Immature natural killer cell (primary cell): ENCODE measurements at regions not wholly inside any gene's neighbourhood (a gene's known extent, or its start where the extent isn't known, plus 50 kb on each side); places are given as distances from the start of the nearest gene placed in this dataset.
"Not testable (repeated sequence)": the region's sequence is repeated elsewhere in the genome, so short reads cannot be mapped to it uniquely, and the experiment has no call there.

Experiments used
- DNase-seq, 3 donors: peaks; one replicate each; pipeline ENCODE4 v3.0.0; 2022; ENCODE audit warnings: mixed read lengths in 1 of 3
- H3K27ac Mint-ChIP-seq, 6 donors: one replicate each; pipeline ENCODE4 v1.8.0; 2020; ENCODE audit warnings: mixed read lengths in 6 of 6, mild to moderate bottlenecking in 5 of 6, inconsistent platforms in 4 of 6, moderate library complexity in 3 of 6
- H3K27me3 Mint-ChIP-seq, 3 donors: one replicate each; pipeline ENCODE4 v1.8.0; 2020 to 2021; ENCODE audit warnings: low read depth in 3 of 3, mild to moderate bottlenecking in 3 of 3, mixed read lengths in 3 of 3, moderate library complexity in 3 of 3, inconsistent platforms in 1 of 3
- H3K36me3 Mint-ChIP-seq, 3 donors: one replicate each; pipeline ENCODE4 v1.8.0; 2020; ENCODE audit warnings: mixed read lengths in 3 of 3, inconsistent platforms in 2 of 3, mild to moderate bottlenecking in 2 of 3
- H3K4me1 Mint-ChIP-seq, 2 donors: one replicate each; pipeline ENCODE4 v1.8.0; 2020; ENCODE audit warnings: inconsistent platforms in 2 of 2, mild to moderate bottlenecking in 2 of 2, mixed read lengths in 2 of 2, moderate library complexity in 1 of 2
- H3K4me3 Mint-ChIP-seq, 5 donors: one replicate each; pipeline ENCODE4 v1.8.0; 2020; ENCODE audit warnings: mild to moderate bottlenecking in 5 of 5, mixed read lengths in 5 of 5, inconsistent platforms in 3 of 5, moderate library complexity in 3 of 5
- H3K9me3 Mint-ChIP-seq, 6 donors: one replicate each; pipeline ENCODE4 v1.8.0; 2020; ENCODE audit warnings: mild to moderate bottlenecking in 6 of 6, mixed read lengths in 6 of 6, inconsistent platforms in 4 of 6, moderate library complexity in 3 of 6

DNA sequence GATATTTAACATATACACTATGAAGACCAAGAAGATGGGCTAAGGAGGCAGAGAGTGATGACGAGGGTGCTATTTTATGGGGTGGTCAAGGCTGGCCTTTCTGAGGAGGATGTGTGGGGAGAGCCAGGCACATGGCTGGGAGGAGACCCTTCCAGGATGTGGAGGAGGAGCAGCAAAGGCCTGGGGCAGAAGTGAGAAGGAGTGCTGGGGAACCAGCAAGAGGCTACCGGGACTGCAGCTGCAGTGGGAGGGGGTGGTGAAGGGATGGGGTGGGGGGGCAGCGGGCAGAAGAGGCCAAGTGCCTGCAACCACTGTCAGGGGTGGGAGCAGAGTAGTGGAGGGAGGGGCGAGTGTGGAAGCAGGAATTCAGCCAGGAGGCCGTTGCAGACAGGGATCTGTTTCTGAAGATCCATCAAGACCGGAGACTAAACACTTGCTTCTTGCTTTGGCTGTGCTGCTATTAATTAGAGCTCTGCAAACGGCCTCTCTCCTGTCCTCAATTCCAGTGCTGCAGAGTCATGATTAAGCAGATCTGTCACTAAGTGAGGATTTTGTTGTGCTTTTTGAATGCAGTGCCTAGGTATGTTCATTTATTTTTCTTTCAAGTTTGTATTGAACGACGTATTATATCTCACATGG is 89.9 kb downstream of the IER5 start:
- Mint-ChIP-seq H3K36me3 (no peaks in the 10 kb centered on the region), H3K4me1 (peaks cover 9 to 13% of the 10 kb centered on the region in 2 donors), H3K4me3 (no peak overlapping the region), H3K9me3 (no peaks in the 10 kb centered on the region), H3K27ac (no peak overlapping the region), H3K27me3 (peaks cover 0 to 6% (median 5%) of the 10 kb centered on the region in 3 donors)
- DNase-seq, result no peak

DNA sequence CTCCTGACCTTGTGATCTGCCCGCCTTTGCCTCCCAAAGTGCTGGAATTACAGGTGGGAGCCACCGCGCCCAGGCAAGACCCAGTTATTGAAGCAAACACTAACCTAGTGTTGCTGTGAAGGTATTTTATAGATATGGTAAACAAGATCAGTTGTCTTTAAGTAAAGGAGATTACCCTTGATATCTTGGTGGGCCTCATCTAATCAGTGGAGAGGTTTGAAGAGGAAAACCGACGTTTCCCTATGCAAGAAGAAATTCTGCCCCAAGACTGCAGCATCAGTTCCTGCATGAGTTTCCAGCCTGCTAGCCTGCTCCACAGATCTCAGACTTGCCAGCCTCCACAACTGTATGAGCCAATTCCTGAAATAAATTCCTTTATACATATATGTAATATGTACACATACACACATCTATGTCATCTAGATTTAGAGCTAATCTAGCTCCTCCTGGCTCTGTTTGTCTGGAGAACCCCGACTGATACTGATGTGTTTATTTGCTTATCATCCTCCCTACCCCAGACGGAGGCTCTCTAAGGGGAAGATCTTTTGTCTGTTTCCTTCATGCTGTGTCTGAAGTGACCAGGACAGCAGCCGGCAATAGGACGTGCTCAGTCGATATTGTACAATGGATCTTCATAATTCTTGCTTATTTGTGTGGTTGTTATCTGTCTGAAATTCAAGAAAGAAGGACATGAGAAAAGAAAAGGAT is 90.9 kb downstream of the IER5 start:
- H3K4me3 Mint-ChIP-seq, result no peak overlapping the region
- peaks cover 2 to 5% of the 10 kb centered on the region in 2 donors for H3K4me1 Mint-ChIP-seq
- no peaks in the 10 kb centered on the region for H3K36me3 Mint-ChIP-seq
- DNase-seq, result no peak
- no peak overlapping the region for H3K27ac Mint-ChIP-seq
- H3K9me3 Mint-ChIP-seq, result no peaks in the 10 kb centered on the region
- peaks cover 0 to 6% (median 3%) of the 10 kb centered on the region in 3 donors for H3K27me3 Mint-ChIP-seq

DNA sequence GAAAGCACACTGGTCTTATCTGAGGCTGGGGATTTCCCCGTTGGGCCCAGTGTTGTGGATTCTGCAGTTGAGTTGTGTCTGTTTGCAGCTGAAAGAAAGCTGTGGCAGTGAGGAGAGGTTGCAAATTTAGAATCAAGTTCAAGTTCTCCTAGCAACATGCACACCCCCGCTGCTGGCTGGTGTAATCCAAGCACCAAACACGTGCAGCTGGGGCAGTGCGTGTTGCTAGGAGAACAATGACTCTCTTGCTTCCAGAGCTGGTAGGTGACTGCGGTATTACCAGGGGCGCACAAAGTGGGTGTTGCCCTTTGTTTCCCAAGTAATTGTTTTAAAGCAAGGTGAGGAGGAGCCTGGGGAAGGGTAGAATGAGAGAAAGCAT is 91.5 kb downstream of the IER5 start:
- Mint-ChIP-seq H3K27me3 (peaks cover 0 to 7% (median 6%) of the 10 kb centered on the region in 3 donors), H3K27ac (no peak overlapping the region), H3K36me3 (no peaks in the 10 kb centered on the region), H3K4me1 (no peaks in the 10 kb centered on the region), H3K9me3 (no peaks in the 10 kb centered on the region), H3K4me3 (no peak overlapping the region)
- no peak for DNase-seq

DNA sequence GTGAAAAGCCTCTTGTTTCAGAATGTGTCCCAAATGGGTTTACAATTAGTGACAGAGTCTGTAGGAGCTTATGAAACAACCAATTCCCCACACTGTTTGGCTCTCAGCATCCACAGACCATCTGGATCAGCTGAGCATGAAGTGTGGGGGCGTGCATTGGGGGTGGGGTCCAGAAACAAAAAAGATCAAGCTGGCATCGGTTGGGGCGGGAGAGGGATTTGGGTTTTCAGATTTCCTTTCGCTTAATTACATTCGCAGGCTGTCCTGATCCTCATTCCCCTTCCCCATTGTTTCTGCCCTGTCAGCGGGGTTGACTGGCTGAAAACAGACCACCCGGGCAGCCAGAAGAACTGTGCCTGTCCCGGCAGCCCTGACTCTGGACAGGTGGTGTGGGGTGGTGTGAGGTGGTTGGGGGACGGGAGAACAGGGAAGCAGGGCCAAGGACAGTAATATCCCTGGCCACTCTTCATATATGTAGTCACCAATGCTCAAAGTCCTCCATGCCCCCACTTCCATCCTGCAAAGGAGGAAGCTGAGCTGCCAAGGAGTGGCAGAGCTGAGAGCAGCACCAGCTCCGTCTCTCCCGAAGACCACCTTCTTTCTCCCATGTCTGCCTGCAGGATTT is 92.0 kb downstream of the IER5 start:
- Mint-ChIP-seq H3K4me1 (no peaks in the 10 kb centered on the region), H3K36me3 (no peaks in the 10 kb centered on the region), H3K9me3 (no peaks in the 10 kb centered on the region), H3K27me3 (peaks cover 0 to 7% (median 6%) of the 10 kb centered on the region in 3 donors), H3K27ac (no peak overlapping the region), H3K4me3 (no peak overlapping the region)
- no peak for DNase-seq

DNA sequence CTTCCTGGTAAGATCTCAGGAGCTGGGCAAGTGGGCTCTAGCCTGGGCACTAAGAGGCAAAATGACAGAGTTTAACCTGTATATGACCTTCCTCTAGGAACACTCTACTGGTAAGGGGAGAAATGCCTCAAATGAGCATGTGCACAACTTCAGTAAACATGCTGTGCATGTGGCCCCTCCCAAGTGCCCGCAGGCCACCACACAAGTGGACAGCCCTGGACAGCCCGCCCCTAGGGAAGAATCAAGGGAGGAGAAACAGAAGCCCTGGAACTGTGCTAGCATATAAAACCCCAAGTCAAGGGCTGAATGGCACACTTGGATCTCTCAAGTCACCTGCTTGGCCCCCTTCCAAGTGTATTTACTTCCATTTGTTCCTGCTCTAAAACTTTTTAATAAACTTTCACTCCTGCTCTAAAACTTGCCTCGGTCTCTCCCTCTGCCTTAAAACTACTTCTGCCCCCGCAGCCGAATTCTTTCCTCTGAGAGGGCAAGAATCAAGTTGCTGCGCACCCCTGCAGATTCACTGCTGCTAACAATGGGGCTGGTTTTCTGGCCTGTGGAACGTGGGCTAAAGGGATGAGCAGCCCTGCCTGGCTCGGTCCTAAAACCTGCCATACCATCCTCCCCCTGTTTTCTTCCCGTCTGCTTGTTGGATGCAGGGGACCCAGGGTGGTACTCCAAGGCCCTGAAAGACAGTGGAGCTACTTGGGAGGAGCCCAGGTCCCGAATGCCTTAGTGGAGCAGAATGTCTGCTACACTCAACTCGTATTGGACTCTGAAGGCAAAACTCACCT is 93.5 kb downstream of the IER5 start:
- H3K27ac Mint-ChIP-seq, result no peak overlapping the region
- H3K4me3 Mint-ChIP-seq, result no peak overlapping the region
- DNase-seq, result no peak
- H3K4me1 Mint-ChIP-seq, result no peaks in the 10 kb centered on the region
- H3K27me3 Mint-ChIP-seq, result peaks cover 7 to 10% (median 9%) of the 10 kb centered on the region in 3 donors
- H3K36me3 Mint-ChIP-seq, result no peaks in the 10 kb centered on the region
- H3K9me3 Mint-ChIP-seq, result no peaks in the 10 kb centered on the region

DNA sequence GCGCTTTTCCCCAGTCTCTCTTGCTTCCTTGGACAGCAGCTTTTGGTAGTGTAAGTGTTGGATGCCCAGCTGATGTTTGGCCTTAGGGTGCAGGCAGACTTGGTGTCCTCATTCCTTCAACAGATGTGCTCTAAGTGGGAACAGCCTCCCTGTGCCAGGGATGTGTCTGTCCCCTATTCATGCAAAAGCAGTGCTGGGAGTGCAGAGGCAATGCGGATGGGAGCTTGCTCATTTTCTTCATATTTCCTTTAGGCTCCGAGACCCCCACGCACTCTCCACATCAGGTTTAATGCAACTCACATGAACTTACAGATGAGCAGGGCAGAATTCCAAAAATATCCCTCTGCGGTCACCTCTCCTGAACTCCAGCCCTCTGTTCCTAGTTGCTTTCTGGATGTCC is 96.1 kb downstream of the IER5 start:
- Mint-ChIP-seq H3K27ac (no peak overlapping the region), H3K4me3 (no peak overlapping the region), H3K27me3 (peaks cover 8 to 19% (median 9%) of the 10 kb centered on the region in 3 donors), H3K9me3 (no peaks in the 10 kb centered on the region), H3K36me3 (no peaks in the 10 kb centered on the region), H3K4me1 (peaks cover 2% of the 10 kb centered on the region in 2 donors)
- DNase-seq, result no peak

DNA sequence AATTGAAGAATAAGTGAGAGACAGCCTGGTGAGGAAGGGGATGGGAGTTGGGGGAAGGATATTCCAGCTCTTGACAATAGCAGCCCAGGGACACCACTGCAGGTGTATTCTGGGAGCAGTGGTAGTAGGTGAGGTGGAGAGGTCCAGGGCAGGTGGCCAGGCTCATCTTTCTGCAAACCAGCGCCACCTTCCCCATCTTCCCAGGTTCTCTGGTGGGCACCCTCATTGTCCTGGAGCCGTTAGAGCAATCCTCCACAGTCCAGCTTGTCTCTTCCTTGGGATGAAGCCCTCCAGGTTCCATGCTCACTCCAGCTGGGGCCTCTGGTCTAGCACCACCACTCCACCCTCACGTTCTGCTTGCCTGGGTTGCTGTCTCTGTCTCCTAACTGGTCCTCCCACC is 97.0 kb downstream of the IER5 start:
- Mint-ChIP-seq H3K27ac (no peak overlapping the region), H3K4me3 (no peak overlapping the region), H3K4me1 (peaks cover 4% of the 10 kb centered on the region in 2 donors), H3K36me3 (no peaks in the 10 kb centered on the region), H3K27me3 (peaks cover 6 to 21% (median 7%) of the 10 kb centered on the region in 3 donors), H3K9me3 (no peaks in the 10 kb centered on the region)
- no peak for DNase-seq

DNA sequence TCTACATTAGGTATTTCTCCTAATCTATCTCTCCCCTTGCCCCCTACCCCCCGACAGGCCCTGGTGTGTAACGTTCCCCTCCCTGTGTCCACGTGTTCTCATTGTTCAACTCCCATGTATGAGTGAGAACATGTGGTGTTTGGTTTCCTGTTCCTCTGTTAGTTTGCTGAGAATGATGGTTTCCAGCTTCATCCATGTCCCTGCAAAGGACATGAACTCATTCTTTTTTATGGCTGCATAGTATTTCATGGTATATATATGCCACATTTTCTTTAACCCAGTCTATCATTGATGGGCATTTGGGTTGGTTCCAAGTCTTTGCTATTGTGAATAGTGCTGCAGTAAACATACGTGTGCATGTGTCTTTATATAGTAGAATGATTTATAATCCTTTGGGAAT is 97.6 kb downstream of the IER5 start:
- not testable (repeated sequence) for H3K4me1 Mint-ChIP-seq, H3K36me3 Mint-ChIP-seq, H3K9me3 Mint-ChIP-seq, H3K4me3 Mint-ChIP-seq, DNase-seq, H3K27ac Mint-ChIP-seq
- peaks cover 6 to 24% (median 7%) of the 10 kb centered on the region in 3 donors for H3K27me3 Mint-ChIP-seq

DNA sequence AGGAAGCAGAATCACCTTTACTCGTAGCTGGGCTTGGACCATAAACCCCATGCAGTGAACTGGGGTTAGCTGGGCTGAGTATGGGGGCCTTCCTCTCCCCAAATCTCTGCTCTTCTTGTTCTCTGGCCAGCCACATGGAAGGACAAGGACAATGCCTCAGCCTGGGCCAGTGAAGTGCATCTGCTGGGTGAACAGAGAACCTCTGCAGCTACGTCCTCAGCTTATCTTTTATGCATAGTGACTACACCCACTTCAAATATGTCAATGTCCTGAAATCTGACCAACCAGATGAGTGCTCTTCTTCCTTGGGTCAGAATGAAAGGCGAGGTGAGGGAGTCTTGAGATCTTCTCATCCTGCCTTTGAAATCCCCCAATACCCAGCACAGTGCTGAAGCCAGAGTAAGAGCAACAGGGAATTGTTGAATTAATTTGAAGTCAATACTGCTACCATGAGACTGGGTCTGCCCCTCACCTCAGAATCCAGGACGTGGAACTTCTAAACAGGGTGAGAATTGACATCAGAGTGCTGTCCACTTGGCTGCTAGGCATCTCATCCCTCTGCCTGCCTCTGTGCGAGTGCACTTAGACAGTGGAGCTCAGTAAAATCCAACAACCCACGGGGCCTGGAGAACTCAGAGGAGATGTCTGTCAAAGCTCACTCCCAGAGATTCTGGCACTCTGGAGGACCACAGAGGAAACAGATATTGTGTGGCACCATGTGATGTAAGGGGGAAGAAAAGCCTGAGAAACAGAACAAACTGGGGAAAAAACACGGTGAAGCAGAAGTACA is 99.0 kb downstream of the IER5 start:
- peaks cover 6 to 31% (median 7%) of the 10 kb centered on the region in 3 donors for H3K27me3 Mint-ChIP-seq
- no peaks in the 10 kb centered on the region for H3K36me3 Mint-ChIP-seq
- no peak overlapping the region for H3K4me3 Mint-ChIP-seq
- no peak for DNase-seq
- H3K27ac Mint-ChIP-seq, result no peak overlapping the region
- no peaks in the 10 kb centered on the region for H3K9me3 Mint-ChIP-seq
- peaks cover 4 to 7% of the 10 kb centered on the region in 2 donors for H3K4me1 Mint-ChIP-seq

DNA sequence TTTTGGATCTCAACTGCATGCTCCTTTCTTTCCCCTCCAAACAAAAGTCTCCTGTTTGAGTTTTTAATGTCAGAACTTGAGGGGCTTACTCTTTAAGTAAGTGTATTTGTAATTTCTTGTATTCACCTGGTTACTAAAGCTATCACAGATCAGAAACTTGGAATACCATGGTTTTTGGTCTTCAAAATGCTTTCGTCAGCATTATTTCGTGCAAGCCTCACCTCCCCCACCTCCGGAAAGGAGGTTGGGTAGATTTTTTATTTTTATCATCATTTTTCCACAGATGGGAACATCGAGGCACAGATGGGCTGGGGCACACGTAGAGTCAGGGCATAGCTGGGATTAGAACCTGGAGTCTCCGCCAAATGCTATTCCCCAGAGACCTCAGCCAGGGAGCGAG is 100.7 kb downstream of the IER5 start:
- Mint-ChIP-seq H3K9me3 (no peaks in the 10 kb centered on the region), H3K4me3 (no peak overlapping the region), H3K27me3 (peaks cover 6 to 31% (median 6%) of the 10 kb centered on the region in 3 donors), H3K36me3 (no peaks in the 10 kb centered on the region), H3K4me1 (peaks cover 4 to 7% of the 10 kb centered on the region in 2 donors), H3K27ac (no peak overlapping the region)
- no peak for DNase-seq

DNA sequence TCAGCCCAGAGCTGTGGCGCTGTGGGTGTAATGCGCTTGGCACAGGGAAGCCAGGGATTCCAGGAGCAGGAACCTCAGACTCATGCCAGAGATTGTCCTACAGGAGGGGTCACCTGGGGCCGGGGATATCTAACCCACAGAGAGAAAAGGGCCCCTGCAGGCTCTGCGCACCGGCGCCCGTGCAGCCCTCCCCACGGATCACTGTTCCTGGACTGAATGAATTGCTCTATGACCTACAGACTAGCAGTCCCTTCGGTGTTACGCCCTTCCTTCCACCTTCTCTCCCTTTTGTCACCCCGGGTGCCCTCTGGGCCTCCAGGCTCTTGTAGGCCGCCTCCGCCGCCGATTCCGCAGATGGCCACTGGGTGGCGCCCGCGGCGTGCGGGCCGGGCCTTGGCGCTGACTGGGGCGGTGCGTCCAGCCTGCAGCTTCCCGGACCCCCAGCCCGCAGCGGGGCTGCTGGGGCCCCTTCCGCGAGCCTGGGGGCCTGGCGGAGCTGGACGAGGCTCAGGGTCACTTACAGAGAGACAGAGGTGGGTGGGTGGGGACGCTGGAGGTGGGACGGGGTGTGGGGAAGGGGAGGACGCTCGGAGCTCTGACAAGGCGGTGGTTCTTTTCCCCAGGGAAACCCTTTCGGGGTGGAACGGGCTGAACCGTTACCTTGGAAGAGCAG is 101.3 kb downstream of the IER5 start:
- Mint-ChIP-seq H3K36me3 (no peaks in the 10 kb centered on the region), H3K27ac (no peak overlapping the region), H3K4me3 (peak overlapping the region in 2 of 5 donors; percentile 29 to 50), H3K27me3 (peaks cover 4 to 31% (median 6%) of the 10 kb centered on the region in 3 donors), H3K9me3 (peaks cover 0 to under 1% (median 0%) of the 10 kb centered on the region in 6 donors), H3K4me1 (peaks cover 4 to 7% of the 10 kb centered on the region in 2 donors)
- peak; percentile 53 to 65 (median 61) for DNase-seq

DNA sequence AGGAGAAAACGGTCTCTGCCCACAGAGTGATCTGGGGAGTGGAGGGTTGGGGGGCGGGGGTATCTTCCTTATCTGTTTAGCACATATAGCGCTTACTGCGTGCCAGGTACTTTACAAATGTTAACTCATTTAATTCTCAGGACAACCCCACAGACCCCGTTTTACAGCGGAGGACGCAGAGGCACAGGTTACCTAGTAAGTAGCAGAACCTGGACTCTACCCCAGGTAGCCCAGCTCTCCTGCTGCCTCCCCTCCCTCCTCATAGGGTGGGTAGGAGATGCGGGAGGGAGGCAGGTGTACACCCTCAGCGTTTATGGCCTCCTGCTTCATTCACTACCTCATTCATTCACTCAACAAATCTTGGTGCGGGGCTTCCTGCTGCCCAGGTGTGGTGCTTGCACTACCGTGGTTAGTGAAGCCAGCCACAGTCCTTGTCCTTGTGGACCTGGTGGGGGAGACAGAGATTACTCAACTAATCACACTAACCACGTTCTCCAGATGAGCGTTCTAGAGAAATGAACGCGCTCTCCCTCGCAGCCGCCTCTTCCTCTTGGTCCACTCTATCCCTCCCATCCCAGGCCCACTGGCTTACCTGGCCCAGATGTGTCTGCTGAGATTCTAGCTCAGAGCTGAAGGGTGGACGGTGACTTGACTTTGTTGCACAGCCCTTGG is 102.0 kb downstream of the IER5 start:
- no peak for DNase-seq
- Mint-ChIP-seq H3K27ac (no peak overlapping the region), H3K4me3 (peak overlapping the region in 3 of 5 donors; percentile 2 to 50 (median 29))

More for the DNA sequence above, 102.0 kb downstream of the IER5 start:
- no peaks in the 10 kb centered on the region for H3K36me3 Mint-ChIP-seq
- H3K9me3 Mint-ChIP-seq, result peaks cover 0 to 2% (median 0%) of the 10 kb centered on the region in 6 donors
- H3K4me1 Mint-ChIP-seq, result peaks cover 4 to 7% of the 10 kb centered on the region in 2 donors
- H3K27me3 Mint-ChIP-seq, result peaks cover 2 to 31% (median 6%) of the 10 kb centered on the region in 3 donors
